Parathyroid adenoma (tissue), 2 donors: ENCODE measurements at regions not wholly inside any gene's neighbourhood (a gene's known extent, or its start where the extent isn't known, plus 50 kb on each side); places are given as distances from the start of the nearest gene placed in this dataset.

Source experiments
- H2AFZ ChIP-seq: fragments of 300-600 bp; sonication (generic); one replicate; pipeline ENCODE4 v1.7.0; 2017; ENCODE audit warnings: antibody characterized with exemption, mild to moderate bottlenecking
- H3K27ac ChIP-seq: fragments of 300-600 bp; sonication (generic); one replicate; pipeline ENCODE4 v1.7.0; 2017
- H3K27me3 ChIP-seq: fragments of 300-600 bp; sonication (generic); one replicate; pipeline ENCODE4 v1.7.0; 2017; ENCODE audit warnings: low read length; ENCODE audit not compliant: control insufficient read depth, insufficient read depth
- H3K36me3 ChIP-seq: fragments of 300-600 bp; sonication (generic); one replicate; pipeline ENCODE4 v1.7.0; 2017; ENCODE audit warnings: low read length; ENCODE audit not compliant: control insufficient read depth, insufficient read depth
- H3K4me1 ChIP-seq: fragments of 300-600 bp; sonication (generic); one replicate; pipeline ENCODE4 v1.7.0; 2017; ENCODE audit warnings: control low read depth
- H3K4me2 ChIP-seq: fragments of 300-600 bp; sonication (generic); one replicate; pipeline ENCODE4 v1.7.0; 2017; ENCODE audit warnings: low read length
- H3K4me3 ChIP-seq: fragments of 300-600 bp; sonication (generic); one replicate; pipeline ENCODE4 v1.7.0; 2017; ENCODE audit warnings: low read depth, low read length
- H3K79me2 ChIP-seq: fragments of 300-600 bp; sonication (generic); one replicate; pipeline ENCODE4 v1.7.0; 2017; ENCODE audit warnings: control low read depth
- H3K9ac ChIP-seq: fragments of 300-600 bp; sonication (generic); one replicate; pipeline ENCODE4 v1.7.0; 2017; ENCODE audit warnings: mild to moderate bottlenecking
- H3K9me3 ChIP-seq: fragments of 300-600 bp; sonication (generic); one replicate; pipeline ENCODE4 v1.7.0; 2017; ENCODE audit warnings: low read length; ENCODE audit not compliant: control insufficient read depth
- CTCF ChIP-seq: fragments of 300-600 bp; sonication (generic); IDR thresholded peaks from one replicate; pipeline ENCODE4 v1.7.0; 2017; ENCODE audit warnings: antibody characterized with exemption, mild to moderate bottlenecking
- donor health status: primary hyperparathyroidism.

GRCh38 chr14:29028973-29029582 is 262.5 kb downstream of the FOXG1 start:
- H3K4me2 ChIP-seq: no peak overlapping the region
- no peak overlapping the region for H3K4me3 ChIP-seq
- no peak overlapping the region for H3K9ac ChIP-seq
- no peak overlapping the region for H2AFZ ChIP-seq
- H3K9me3 ChIP-seq: no peaks in the 10 kb centered on the region
- H3K27ac ChIP-seq: no peak overlapping the region
- no peaks in the 10 kb centered on the region for H3K27me3 ChIP-seq
- no peaks in the 10 kb centered on the region for H3K4me1 ChIP-seq
- H3K36me3 ChIP-seq: no peaks in the 10 kb centered on the region
- no peak for TF ChIP-seq CTCF
- no peaks in the 10 kb centered on the region for H3K79me2 ChIP-seq

DNA sequence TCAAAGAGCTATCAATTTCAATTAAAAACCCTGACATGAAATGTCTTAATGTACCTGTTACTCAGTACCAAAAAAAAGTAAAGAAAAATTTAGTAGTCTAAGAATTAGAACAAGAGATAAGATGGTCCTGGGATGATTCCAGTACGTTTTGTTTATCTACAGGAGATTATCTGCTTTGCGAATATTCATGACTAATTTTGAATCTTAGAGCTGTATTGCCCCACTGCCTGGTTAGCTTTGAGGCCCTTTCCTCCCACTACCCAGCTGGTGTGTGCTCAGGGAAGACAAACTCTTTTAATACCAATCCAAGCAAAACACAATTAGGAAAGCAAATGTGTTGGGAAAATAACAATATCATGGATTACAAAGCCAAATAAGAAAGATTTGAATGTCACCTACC is 263.5 kb downstream of the FOXG1 start:
- Histone ChIP-seq H2AFZ (no peak overlapping the region), H3K9me3 (no peaks in the 10 kb centered on the region), H3K36me3 (no peaks in the 10 kb centered on the region), H3K4me3 (no peak overlapping the region), H3K9ac (no peak overlapping the region), H3K4me1 (no peaks in the 10 kb centered on the region), H3K4me2 (no peak overlapping the region), H3K79me2 (no peaks in the 10 kb centered on the region), H3K27ac (no peak overlapping the region), H3K27me3 (no peaks in the 10 kb centered on the region)
- no peak for TF ChIP-seq CTCF

DNA sequence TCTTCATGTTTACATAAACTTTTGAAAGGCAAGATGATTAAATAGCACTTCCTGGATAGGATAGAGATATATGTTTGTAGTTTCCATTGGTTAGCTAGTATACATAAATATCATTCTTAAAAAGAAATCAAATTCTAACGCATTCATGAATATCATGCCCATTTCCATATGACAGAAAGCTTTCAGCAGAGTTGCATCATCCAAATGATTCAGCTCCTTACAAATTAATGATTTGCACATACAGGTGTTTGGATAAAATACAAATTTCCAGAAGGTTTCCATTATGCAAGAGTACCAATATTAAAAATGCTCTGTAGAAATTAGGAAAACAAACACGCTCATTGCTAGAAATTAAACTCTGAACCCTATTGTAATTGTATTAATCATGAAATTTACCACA is 264.4 kb downstream of the FOXG1 start:
- no peaks in the 10 kb centered on the region for H3K36me3 ChIP-seq
- H3K79me2 ChIP-seq: no peaks in the 10 kb centered on the region
- H3K27ac ChIP-seq: no peak overlapping the region
- no peak overlapping the region for H3K4me2 ChIP-seq
- H3K4me1 ChIP-seq: no peaks in the 10 kb centered on the region
- no peak overlapping the region for H2AFZ ChIP-seq
- H3K27me3 ChIP-seq: no peaks in the 10 kb centered on the region
- no peak overlapping the region for H3K4me3 ChIP-seq
- no peak overlapping the region for H3K9ac ChIP-seq
- TF ChIP-seq CTCF: no peak
- no peaks in the 10 kb centered on the region for H3K9me3 ChIP-seq

GRCh38 chr14:29035134-29035533 is 268.5 kb downstream of the FOXG1 start:
- Histone ChIP-seq H3K9me3 (no peaks in the 10 kb centered on the region), H3K4me3 (no peak overlapping the region), H3K4me1 (no peaks in the 10 kb centered on the region), H3K79me2 (no peaks in the 10 kb centered on the region), H3K27ac (no peak overlapping the region), H3K36me3 (no peaks in the 10 kb centered on the region), H3K27me3 (no peaks in the 10 kb centered on the region), H3K4me2 (no peak overlapping the region), H2AFZ (no peak overlapping the region), H3K9ac (no peak overlapping the region)
- no peak for TF ChIP-seq CTCF

DNA sequence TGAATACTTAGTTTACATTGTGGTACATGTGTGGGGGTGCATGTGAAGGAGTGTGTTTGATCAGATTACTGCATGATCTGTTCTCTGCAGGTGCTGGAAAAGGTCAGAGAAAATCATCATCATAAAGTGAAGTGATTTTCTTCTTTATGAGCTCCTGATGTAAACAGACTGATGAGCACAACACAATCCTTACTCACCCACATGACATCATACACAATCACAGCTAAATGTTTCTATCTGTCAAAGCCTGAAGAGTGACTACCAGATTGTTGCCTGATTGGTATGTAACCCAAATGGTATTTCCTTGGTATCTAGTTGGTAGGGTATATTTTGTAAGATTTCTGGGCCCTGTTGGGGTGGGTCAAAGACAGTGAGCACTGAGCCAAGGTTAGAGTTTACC is 270.8 kb downstream of the FOXG1 start:
- Histone ChIP-seq H3K27ac (no peak overlapping the region), H3K27me3 (no peaks in the 10 kb centered on the region), H3K79me2 (no peaks in the 10 kb centered on the region), H3K9me3 (no peaks in the 10 kb centered on the region), H3K36me3 (no peaks in the 10 kb centered on the region), H3K9ac (no peak overlapping the region), H3K4me2 (no peak overlapping the region), H2AFZ (no peak overlapping the region), H3K4me1 (no peaks in the 10 kb centered on the region), H3K4me3 (no peak overlapping the region)
- no peak for TF ChIP-seq CTCF
